Fibroblast of skin of abdomen (primary cell): ENCODE measurements at regions not wholly inside any gene's neighbourhood (a gene's known extent, or its start where the extent isn't known, plus 50 kb on each side); places are given as distances from the start of the nearest gene placed in this dataset.

Experiments used
- DNase-seq: peaks from one replicate; pipeline ENCODE4 v3.0.0-alpha.2; 2013

DNA sequence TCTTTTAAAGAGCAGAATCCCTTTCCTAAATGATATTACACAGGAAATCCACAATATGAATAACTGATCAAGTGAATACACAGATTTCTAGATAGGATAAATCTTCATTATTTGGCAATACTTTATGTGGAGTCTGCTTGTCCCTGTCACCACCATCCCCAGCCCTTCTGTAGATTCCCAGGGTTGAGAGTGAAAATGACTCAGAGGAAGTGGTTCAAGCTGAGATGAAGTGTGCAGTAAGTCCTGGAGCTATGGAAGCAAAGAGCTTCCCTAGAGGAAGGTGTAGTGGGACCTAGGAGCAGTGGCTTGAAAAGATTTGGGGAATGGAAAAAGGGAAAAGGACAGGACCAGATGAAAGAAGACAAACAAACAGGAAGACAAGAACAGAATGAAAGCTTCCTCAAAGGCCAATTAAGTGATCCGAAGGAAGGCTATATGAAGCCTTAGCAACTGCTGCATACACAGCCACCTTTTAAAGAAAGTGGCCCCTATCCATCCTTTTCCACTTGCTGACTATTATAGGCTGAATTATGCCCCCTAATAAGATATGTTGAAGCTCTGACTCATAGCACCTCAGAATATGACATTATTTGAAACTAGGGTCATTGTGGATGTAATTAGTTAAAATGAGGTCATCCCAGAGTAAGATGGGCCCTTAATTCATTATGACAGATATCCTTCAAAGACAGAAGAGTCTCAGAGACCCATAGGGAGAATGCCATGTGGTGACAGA, 96.5 kb upstream of the CAMK1G start:
- DNase-seq, result peak; percentile 48

DNA sequence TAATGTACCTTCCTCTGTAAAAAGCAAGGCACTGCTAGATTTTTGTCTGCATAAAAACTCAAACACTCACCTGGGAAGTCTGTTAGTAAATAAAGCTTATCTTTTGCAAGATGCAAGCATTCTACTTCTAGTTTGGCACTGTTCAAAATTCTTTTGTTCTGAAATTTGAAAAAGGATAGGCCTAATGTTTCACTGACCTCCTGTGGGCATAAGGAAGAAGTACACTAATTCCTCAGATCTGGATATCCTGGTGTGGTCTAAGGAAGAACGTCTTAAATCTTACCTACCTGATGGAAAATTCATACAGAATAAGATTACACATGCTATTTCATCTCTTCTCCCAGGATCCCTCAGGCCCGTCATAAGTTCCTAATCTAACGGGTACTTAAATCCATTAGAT, 93.5 kb upstream of the CAMK1G start:
- DNase-seq, result peak; percentile 19

DNA sequence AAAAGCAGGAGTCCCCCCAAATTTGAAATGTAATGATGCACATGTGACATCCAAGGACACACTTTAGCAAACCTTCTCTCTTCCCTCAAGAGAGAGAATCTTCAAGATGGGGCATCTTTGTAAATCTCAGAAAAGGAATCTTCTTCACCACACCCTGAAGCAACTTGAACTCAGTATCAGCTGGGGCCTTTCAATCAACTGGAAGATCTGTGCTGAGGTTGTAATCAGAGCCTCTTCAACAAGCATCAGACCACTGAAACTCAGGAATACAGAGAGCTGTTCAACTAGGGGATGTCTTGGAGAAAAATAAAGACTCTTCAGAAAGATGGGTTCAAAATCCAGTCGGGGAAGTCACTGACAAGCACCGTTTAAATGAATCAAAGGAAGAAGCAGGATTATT, 92.5 kb upstream of the CAMK1G start:
- no peak for DNase-seq

DNA sequence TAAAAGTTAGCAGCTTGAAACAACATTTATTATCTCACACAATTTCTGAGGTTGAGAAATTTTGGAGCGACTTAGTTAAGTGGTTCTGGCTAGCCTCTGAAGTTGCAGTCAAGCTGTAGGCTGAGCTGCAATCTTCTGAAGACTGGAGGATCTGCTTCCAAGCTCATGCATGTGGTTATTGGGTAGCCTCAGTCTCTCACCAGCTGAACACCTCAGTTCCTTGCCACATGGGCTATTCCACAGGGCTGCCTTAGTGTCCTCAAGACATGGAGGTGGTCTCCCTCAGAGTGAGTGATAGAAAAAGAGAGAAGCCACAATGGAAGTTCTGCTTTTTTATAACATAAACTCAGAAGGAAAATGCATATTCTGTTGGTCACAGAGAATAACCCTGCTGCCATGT, 92.0 kb upstream of the CAMK1G start:
- no peak for DNase-seq

DNA sequence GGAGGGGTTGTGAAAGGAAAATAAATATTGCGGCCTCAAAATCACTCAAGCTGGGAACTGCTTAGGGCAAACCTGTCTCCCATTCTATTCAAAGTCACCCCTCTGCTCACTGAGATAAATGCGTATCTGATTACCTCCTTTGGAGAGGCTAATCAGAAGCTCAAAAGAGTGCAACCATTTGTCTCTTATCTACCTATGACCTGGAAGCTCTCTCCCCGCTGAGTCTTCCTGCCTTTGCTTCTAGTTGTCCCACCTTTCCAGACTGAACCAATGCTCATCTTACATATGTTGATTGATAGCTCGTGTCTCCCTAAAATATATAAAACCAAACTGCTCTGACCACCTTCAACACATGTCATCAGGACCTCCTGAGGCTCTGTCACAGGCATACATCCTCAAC, 91.6 kb upstream of the CAMK1G start:
- no peak for DNase-seq

GRCh38 chr1:209493559-209493958, 90.0 kb upstream of the CAMK1G start:
- peak; percentile 31 for DNase-seq

DNA sequence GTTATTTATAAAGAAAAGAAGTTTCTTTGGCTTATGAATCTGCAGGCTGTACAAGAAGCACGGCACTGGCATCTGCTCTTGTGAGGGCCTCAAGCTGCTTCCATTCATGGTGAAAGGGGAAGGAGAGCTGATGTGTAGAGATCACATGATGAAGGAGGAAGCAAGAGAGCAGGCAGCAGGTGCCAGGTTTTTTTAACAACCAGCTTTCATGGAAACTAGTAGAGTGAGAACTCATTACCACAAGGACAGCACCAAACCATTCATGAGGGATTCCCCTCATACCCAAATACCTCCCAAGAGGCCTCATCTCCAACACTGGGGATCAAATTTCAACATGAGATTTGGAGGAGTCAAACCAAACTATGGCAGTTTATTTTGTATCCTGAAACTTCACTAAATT, 85.8 kb upstream of the CAMK1G start:
- DNase-seq, result no peak

- DNase-seq, result no peak
Measured at GRCh38 chr1:209500993-209501392, 82.5 kb upstream of the CAMK1G start.

DNA sequence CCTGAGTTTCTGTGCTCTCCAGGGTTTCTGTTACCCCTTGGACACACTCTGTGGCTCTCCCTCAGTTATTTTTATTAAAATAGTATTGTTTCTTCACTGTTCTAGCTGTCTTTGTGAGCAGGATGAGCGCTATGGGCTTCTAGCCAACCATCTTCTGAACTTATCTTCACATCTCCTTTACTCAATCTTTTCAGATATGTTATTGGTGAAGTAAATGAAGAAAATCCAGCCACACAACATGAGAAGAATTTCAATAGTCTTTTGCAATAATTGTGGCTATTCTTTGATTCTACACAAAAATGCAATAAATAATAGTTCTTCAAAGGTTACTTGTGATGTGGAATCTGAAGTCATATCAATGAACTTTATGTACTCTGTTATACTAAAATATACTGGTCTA, 80.3 kb upstream of the CAMK1G start:
- peak; percentile 34 for DNase-seq

GRCh38 chr1:209504571-209504970, 78.9 kb upstream of the CAMK1G start:
- DNase-seq, result no peak

DNA sequence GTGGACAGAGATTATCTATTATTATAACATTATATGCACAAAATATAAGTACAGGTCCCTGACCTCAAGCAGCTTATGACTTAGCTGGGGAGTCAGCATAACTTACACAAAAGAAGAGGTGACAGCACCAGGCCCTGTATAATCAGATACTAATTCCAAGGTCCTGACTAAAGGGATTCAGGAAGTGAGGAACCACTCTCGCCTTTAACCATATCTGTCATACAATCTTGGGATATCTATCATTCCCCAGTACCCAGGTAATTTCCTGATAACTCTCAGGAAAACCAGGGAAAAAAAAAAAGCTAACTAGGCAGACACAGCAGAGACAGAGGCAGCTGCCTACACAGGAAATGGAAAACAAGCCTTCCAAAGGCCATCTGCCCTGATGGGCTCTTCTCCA, 78.5 kb upstream of the CAMK1G start:
- peak; percentile 63 for DNase-seq

DNA sequence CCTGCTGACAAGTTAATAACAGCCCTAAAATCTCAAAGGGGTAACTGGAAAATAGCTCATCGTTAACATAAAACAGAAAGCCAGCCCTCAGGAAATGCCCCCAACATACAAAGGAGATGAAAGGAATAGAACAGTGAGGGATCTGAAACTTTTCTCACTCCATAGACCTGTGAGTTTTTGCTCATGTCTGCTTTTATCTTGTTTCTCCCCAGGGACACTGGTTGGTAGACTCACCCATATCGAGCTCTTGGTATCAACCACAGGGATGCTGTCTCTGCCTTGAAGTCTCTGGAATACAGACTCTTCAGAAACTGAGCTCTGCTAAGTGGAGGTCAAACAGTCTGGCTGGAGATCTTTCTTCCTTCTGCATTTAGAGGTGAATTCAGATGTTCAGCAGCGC, 77.4 kb upstream of the CAMK1G start:
- DNase-seq, result no peak

DNA sequence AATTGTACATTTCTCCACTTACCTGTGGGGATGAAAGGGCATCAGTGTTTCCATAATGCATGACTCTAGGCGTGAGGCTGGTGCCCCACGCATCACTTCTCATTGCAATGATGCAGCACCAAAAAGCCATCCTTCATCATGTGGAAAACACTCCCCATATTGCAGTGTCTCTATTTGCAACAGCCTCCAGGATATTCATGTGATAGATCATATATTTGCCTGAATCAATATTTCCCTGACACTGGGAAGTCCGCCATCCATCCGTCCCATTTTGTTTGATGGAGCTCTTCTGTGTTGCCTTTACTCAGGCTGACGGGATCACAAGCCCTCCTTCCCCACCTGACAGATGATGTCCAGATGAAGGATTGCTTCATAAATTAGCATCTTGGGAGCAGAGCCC, 74.5 kb upstream of the CAMK1G start:
- DNase-seq, result no peak

DNA sequence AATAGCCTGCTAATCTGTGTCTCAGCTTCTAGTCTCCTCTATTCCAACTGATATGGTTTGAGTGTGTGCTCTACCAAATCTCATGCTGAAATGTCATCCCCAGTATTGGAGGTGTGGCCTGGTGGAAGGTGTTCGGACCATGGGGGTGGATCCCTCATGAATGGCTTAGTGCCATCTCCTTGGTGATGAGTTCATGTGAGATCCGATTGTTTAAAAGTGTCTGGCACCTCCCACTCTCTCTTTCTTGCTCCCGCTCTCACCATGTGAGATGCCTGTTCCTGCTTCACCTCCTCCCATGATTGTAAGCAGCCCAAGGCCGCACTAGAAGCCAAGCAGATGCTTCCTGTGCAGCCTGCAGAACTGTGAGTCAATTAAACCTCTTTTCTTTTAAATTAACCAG, 73.5 kb upstream of the CAMK1G start:
- DNase-seq, result no peak

- DNase-seq, result no peak
Measured at GRCh38 chr1:209511169-209511568, 72.3 kb upstream of the CAMK1G start.

GRCh38 chr1:209512821-209513220, 70.7 kb upstream of the CAMK1G start:
- DNase-seq, result no peak

DNA sequence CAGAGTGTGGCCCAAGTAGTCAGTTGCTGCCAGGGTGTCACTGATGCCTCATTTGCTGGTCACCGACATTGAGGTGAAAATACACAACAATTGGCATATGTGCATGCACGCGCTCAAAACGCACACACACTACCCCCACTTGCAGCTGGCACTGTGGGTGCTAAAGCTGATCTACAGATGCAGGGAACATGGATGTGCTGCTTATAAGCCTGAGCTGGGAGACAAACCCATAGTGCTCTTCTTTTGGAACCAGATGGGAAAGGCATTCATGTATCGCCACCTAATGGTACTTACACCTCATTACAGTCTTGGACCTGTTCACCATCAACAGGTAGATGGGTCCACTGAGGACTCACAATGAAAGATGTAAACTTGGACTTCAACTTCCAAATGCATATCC, 70.3 kb upstream of the CAMK1G start:
- peak; percentile 49 for DNase-seq

GRCh38 chr1:209516771-209517680, 66.5 kb upstream of the CAMK1G start:
- no peak for DNase-seq

- DNase-seq, result no peak
Measured at GRCh38 chr1:209517681-209518050, 65.8 kb upstream of the CAMK1G start.

DNA sequence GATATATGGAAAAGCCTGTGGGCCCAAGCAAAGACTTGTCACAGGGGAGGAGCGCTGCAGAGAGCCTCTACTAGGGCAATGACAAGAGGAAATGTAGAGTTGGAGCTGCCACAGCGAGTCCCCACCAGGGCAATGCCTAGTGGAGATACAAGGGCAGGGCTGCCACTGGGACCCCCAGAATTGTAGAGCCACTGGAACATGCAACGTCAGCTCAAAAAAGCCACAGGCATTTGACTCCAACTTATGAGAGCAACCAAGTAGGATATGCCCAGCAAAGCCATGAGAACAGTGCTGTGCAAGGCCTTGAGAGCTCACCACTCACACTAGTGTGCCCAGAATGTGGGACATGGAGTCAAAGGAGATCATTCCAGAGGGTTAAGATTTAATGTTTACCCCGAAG, 63.7 kb upstream of the CAMK1G start:
- DNase-seq, result no peak

DNA sequence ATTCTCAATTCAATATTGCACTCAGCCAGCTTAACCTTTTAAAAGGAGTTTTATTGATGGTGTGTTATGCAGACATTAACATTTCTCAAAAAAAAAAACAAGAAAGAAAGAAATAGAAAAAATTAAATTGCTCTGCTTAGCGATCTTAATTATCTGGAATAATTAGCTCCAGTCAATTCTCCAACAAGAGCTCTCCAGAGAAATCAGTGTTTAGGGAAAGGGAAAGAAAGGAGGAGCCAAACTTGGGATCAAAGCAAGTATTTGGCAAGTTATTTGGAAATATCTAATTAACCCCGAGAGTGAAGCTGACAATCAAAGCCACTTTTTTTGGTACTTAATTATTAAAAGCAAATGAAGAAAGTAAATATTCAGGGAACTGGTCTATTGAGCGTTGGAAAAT, 60.7 kb upstream of the CAMK1G start:
- no peak for DNase-seq

GRCh38 chr1:209526137-209526536, 57.4 kb upstream of the CAMK1G start:
- no peak for DNase-seq

GRCh38 chr1:209527372-209527771, 56.1 kb upstream of the CAMK1G start:
- peak; percentile 75 for DNase-seq
